ENCODE measurements at regions not wholly inside any gene's neighbourhood (a gene's known extent, or its start where the extent isn't known, plus 50 kb on each side); places are given as distances from the start of the nearest gene placed in this dataset.

DNA sequence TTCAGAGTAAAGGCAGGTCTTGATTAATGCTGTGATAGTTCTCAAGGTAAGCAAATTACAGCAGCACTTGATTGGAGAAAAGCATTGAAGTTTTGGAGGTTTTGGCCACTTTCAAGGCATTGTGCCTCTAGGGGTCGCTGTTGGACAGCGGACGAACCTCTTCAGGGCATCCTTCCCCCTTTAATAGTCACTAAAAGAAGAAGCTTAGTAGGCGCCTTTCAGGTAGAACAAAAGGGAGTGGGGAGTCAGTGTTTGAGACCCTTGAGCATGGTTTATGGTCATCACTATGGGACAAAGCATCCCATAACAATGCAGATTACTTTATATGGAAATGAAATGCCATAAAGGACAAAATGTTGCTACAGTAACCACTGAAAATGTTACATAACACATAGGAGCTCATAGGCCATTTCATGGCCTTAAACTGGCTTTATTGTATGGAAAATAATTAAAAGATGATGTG is 199.5 kb upstream of the DCN start:
- DNase-seq, result peak; percentile 86
- Mint-ChIP-seq H3K9me3 (no peaks in the 10 kb centered on the region), H3K27ac (no peak overlapping the region), H3K4me1 (ENCODE audit: low read depth) (peaks cover 8% of the 10 kb centered on the region), H3K36me3 (ENCODE audit: low read depth) (no peaks in the 10 kb centered on the region), H3K27me3 (no peaks in the 10 kb centered on the region), H3K4me3 (peak overlapping the region; percentile 66)

DNA sequence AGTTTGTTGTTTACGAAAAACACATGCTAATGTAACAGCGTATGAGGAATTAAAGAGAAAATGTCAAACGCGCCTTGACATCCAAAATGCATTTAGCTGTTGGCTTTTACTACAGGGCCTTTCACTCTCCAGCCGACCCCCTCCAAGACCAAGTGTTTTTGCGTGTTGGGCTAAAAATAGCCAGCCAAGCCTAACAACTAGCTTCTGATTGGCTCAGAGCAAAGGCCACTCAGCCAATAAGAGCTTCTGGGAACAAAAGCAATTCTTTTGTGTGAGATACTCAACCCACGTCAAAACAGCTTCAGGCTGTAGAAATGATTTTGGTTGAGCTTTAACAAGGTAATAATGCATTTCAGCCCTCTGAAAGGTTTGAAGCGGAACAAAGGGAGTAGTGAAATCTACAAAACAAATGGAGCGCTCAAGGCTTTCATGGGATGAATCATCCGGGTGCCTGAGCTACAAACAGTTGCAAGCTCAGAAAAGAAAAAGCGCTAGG is 198.7 kb upstream of the DCN start:
- DNase-seq, result no peak
- no peaks in the 10 kb centered on the region for H3K9me3 Mint-ChIP-seq
- no peak overlapping the region for H3K27ac Mint-ChIP-seq

DNA sequence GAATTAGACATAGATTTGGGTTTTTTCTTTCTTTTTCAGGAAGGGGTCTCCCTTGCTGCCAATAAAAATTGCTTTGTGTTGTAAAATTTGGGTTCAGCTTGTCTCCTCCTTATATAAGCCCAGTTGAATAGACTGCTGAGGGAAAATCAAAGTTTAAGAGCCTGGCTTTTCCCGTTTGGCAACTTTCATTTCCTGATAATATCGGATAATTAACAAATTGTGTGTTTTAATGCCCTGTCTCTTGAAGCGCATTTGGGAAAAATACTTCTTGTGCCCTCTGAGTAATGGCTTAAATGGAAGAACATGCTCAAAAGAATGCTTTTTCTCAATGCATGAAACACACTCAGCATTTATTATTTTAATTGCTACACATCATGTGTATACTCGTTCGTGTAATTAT is 198.0 kb upstream of the DCN start:
- Mint-ChIP-seq H3K27ac (no peak overlapping the region), H3K4me3 (no peak overlapping the region), H3K36me3 (ENCODE audit: low read depth) (no peaks in the 10 kb centered on the region), H3K27me3 (no peaks in the 10 kb centered on the region), H3K9me3 (no peaks in the 10 kb centered on the region), H3K4me1 (ENCODE audit: low read depth) (peaks cover 8% of the 10 kb centered on the region)
- DNase-seq, result no peak

More for the DNA sequence above, 198.7 kb upstream of the DCN start:
- Mint-ChIP-seq H3K27me3 (no peaks in the 10 kb centered on the region), H3K4me3 (peak overlapping the region; percentile 66), H3K4me1 (ENCODE audit: low read depth) (peaks cover 8% of the 10 kb centered on the region), H3K36me3 (ENCODE audit: low read depth) (no peaks in the 10 kb centered on the region)

DNA sequence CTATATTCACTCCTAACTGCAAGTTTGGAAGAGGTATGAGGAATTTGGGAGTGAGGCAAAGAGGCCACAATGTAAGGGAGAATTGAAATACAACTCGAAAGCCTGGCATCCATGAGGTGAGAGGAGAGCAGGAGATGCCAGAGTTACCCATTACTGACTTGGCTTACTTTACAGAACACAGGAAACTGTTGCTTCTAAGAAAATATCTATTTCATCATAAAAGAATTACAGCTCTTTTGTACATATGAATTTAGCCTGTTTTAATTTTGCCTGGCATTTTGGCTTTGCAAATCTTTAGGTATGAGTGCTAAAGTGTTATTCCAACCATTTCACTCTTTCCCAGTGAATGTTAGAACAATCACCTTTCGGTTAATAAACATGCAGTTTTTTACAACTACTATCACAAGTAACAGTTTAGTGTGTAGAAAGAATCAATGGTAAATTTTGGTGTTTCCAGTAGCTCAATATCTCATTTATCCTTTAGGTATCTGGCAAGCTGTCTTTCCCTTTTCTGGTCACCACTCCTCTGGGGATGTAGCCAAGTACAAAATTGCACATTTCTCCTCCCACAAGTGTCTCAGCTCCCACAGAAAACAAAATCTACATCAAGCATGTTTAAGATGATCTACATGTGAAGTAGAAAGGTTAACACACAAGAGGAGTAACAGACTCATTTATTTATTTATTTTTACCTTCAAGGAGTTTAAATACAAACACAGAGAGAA is 196.6 kb upstream of the DCN start:
- Mint-ChIP-seq H3K9me3 (no peaks in the 10 kb centered on the region), H3K27me3 (no peaks in the 10 kb centered on the region), H3K36me3 (ENCODE audit: low read depth) (no peaks in the 10 kb centered on the region), H3K4me1 (ENCODE audit: low read depth) (peaks cover 8% of the 10 kb centered on the region), H3K27ac (no peak overlapping the region), H3K4me3 (no peak overlapping the region)
- no peak for DNase-seq

DNA sequence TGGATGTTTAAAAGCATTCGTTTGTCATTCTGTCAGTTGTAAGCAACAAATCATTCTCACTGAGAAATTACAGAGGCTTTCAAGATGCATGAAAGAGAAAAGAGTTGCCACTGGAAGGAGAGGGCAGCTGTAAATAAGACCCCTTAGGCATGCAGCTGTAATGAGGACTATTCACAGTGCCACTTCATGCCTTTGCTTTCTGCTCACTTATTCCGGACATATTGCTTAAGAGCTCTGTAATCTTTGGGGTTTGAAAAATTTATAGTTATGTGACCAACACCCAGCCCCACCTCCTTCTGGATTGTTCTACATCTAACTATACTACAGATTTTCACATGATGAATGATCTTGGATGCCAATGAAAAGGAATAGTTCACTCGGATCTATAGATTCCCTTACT is 194.8 kb upstream of the DCN start:
- no peaks in the 10 kb centered on the region for H3K36me3 Mint-ChIP-seq (ENCODE audit: low read depth)
- no peaks in the 10 kb centered on the region for H3K27me3 Mint-ChIP-seq
- no peak for DNase-seq
- H3K4me1 Mint-ChIP-seq (ENCODE audit: low read depth), result peaks cover 8% of the 10 kb centered on the region
- no peaks in the 10 kb centered on the region for H3K9me3 Mint-ChIP-seq
- no peak overlapping the region for H3K27ac Mint-ChIP-seq
- no peak overlapping the region for H3K4me3 Mint-ChIP-seq

DNA sequence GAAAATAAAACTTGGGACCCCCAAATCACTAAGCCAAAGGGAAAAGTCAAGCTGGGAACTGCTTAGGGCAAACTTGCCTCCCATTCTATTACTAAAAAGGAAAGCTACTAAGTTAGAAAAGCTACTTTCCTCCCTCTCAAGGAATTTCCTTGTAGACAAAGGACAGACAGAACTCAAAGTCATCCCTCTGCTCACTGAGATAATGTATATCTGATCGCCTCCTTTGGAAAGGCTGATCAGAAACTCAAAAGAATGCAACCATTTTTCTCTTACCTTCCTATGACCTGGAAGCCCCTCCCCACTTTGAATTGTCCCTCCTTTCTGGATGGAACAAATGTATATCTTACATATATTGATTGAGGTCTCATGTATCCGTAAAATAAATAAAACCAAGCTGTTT is 190.5 kb upstream of the DCN start:
- H3K4me3 Mint-ChIP-seq, result no peak overlapping the region
- no peak for DNase-seq
- H3K36me3 Mint-ChIP-seq (ENCODE audit: low read depth), result no peaks in the 10 kb centered on the region
- no peaks in the 10 kb centered on the region for H3K9me3 Mint-ChIP-seq
- H3K4me1 Mint-ChIP-seq (ENCODE audit: low read depth), result no peaks in the 10 kb centered on the region
- no peaks in the 10 kb centered on the region for H3K27me3 Mint-ChIP-seq
- no peak overlapping the region for H3K27ac Mint-ChIP-seq

DNA sequence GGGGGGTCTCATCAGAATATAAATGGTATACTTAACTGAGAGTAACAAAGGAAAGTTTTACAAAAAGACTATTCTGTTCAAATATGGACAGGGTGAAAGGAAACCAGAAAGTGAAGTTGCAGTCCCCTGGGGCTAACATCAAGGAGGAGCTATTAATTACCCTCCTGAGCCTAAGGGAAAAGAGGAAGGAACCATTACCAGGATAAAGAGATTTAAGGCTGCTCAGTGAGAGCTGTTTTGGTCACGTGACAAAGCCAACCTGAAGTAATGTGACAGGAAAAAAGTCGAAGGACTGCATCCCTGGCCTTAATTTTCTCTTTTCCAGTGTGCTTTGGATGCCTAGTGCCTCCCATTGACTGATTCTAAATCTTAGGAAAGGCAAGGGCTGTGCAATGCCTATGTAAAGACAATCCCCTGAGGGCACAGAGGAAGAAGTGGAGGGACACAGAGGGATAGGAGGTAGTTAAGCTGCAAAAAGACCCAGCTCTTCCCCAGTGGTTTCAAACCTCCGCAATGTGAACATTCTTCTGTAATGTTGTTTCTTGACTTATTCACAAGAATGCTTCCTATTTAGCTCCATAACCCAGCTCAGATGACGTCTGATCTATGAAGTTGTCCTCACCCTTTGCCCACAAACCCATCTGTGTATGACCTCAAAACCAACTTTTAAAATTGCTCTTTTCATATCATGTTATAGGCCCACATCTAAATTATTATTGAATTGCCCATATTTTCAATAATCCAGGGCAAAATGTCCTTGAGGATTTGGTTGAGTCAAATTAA is 187.7 kb upstream of the DCN start:
- H3K4me1 Mint-ChIP-seq (ENCODE audit: low read depth), result no peaks in the 10 kb centered on the region
- no peaks in the 10 kb centered on the region for H3K36me3 Mint-ChIP-seq (ENCODE audit: low read depth)
- no peak overlapping the region for H3K4me3 Mint-ChIP-seq
- DNase-seq, result no peak
- no peak overlapping the region for H3K27ac Mint-ChIP-seq
- H3K9me3 Mint-ChIP-seq, result no peaks in the 10 kb centered on the region
- H3K27me3 Mint-ChIP-seq, result no peaks in the 10 kb centered on the region

DNA sequence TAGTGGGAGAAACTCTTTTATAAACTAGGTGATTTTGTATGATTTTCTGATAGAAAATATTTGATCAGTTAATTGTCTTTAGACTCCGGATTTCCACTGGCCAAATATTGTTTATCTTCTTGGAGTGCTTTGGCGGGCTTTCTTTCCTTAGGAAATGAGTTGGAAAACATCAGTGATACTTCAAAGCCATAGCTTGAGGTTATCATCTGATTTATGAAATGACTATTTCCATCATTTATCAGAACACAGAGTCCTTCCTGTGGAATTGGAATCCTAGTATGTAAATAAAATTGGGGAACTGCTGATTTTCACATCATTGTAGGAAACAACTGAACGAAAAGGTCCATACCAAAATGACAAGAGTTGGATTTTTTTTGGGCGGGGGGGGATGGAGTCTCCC is 186.0 kb upstream of the DCN start:
- H3K4me3 Mint-ChIP-seq, result no peak overlapping the region
- no peaks in the 10 kb centered on the region for H3K36me3 Mint-ChIP-seq (ENCODE audit: low read depth)
- no peak for DNase-seq
- no peaks in the 10 kb centered on the region for H3K4me1 Mint-ChIP-seq (ENCODE audit: low read depth)
- H3K27ac Mint-ChIP-seq, result no peak overlapping the region
- no peaks in the 10 kb centered on the region for H3K9me3 Mint-ChIP-seq
- no peaks in the 10 kb centered on the region for H3K27me3 Mint-ChIP-seq

DNA sequence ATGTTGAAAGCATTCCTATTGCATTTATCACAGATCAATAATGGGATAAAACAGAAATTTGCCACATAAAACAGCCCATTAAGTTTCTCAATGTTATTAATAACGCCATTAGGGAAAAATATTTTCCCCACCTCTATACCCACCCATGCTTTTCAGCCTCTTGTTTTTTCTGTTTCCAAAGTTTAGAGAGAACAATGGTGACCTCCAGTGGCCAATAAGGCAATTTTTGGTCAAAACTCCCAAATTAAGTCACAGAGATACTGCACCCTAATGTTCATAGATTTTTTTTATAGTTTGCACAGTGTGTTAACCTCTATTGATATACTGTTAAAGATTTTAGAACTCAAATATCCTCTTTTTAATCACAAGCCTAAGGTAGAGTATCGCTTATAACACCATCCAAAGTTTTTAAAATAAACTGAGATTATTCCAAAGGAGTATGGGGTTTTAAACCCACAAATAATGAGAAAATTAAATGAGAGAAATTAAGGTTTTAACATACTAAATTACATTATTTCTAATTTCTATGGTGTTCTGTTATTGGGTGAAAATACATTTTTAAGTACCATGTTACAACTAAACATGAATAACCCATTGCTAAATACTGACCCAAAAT is 184.7 kb upstream of the DCN start:
- Mint-ChIP-seq H3K4me3 (no peak overlapping the region), H3K9me3 (no peaks in the 10 kb centered on the region), H3K36me3 (ENCODE audit: low read depth) (no peaks in the 10 kb centered on the region), H3K4me1 (ENCODE audit: low read depth) (no peaks in the 10 kb centered on the region), H3K27ac (no peak overlapping the region), H3K27me3 (no peaks in the 10 kb centered on the region)
- no peak for DNase-seq

DNA sequence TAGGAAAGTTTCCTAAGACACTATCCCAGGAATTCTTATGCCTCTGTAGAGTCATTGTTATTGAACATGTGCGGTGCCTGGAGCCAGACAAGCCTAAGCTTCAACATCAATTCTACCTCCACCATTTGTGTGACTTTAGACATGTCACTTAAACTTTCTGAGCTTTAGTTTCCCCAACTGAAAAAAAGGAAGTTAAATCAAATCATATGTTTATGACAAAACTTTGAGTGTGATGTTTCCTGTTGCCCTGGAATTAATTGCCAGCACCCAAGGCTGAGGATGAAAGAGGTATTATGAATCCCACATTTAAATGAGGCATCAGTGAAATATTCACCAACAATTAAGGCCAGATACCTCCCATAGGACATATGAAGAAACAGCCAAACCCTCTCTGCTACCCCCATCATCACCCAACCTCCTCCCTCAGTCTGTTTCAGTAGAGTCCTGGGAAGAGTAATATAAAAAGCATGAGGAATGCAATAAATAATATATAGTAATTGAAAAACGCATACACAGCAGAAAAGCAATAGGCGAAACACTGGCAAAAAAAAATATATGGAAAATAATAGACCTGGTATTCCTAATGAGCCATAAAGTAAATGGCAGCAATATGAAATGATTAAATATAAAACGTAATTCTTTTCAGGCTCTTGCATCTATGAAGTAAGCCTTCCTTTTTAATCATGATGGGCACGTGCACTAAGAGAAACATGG is 182.0 kb upstream of the DCN start:
- no peak for DNase-seq
- Mint-ChIP-seq H3K36me3 (ENCODE audit: low read depth) (no peaks in the 10 kb centered on the region), H3K4me3 (no peak overlapping the region), H3K9me3 (no peaks in the 10 kb centered on the region), H3K4me1 (ENCODE audit: low read depth) (peaks cover 3% of the 10 kb centered on the region), H3K27me3 (no peaks in the 10 kb centered on the region), H3K27ac (no peak overlapping the region)

DNA sequence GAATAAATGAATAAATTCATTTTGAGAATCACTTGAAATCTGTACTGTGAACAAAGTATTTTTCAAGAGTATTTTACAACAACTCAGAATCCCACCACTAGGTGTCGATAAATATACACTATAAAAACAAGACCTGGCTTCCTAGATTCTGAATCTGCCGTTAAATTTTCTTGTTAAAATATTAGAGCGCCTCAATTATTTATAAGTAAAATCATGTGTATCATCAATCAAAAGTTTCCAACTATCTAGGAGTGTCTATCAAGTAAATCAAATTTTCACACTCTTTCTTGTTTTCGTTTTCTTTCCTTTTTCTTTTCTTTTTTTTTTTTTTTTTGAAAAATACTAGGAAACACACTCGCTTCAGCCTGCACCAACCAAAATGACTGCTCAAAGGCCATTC is 179.2 kb upstream of the DCN start:
- DNase-seq, result no peak
- Mint-ChIP-seq H3K27ac (no peak overlapping the region), H3K4me3 (no peak overlapping the region), H3K27me3 (no peaks in the 10 kb centered on the region), H3K9me3 (no peaks in the 10 kb centered on the region), H3K4me1 (ENCODE audit: low read depth) (peaks cover 3% of the 10 kb centered on the region), H3K36me3 (ENCODE audit: low read depth) (no peaks in the 10 kb centered on the region)

DNA sequence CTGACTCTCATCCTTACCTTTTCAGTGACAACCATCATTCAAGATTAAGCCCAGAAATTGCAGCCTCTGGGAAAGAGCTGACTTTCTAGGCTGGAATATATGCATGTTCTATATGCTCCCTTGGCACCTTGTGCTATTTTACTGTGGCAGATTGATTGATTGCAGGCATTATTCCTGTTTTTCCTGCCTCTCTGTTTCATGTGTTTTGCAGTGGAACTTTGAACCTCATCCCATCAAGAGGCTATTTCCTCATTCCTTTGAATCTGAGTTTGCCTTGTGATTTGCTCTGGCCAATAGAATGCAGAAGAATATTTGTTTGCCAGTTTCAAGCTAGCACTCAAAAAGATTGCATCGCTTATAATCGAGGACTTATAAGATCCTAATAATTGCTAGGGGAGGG is 174.8 kb upstream of the DCN start:
- Mint-ChIP-seq H3K4me3 (no peak overlapping the region), H3K27me3 (peaks cover 11% of the 10 kb centered on the region), H3K36me3 (ENCODE audit: low read depth) (no peaks in the 10 kb centered on the region), H3K27ac (no peak overlapping the region), H3K9me3 (no peaks in the 10 kb centered on the region), H3K4me1 (ENCODE audit: low read depth) (peaks cover 3% of the 10 kb centered on the region)
- DNase-seq, result no peak

DNA sequence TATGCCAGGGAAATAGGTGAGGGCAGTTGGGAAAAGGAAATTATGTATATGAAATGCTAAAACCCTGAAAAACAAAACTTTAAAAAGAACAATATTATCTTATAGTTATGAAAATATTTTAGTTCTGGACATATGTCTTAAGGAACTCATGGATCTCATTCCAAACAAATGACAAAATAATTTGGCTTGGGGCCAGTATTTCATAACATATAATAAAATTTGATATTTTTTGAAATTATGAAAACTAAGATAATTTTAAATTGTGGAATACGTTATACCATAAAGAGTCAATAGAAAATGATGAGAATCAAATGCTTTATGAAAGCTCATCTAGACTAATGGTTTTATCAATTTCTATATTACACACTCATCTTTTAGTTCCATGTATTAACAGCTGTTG is 173.8 kb upstream of the DCN start:
- H3K9me3 Mint-ChIP-seq, result no peaks in the 10 kb centered on the region
- H3K27ac Mint-ChIP-seq, result no peak overlapping the region
- H3K4me3 Mint-ChIP-seq, result no peak overlapping the region
- H3K4me1 Mint-ChIP-seq (ENCODE audit: low read depth), result no peaks in the 10 kb centered on the region
- H3K36me3 Mint-ChIP-seq (ENCODE audit: low read depth), result no peaks in the 10 kb centered on the region
- peaks cover 15% of the 10 kb centered on the region for H3K27me3 Mint-ChIP-seq
- no peak for DNase-seq

DNA sequence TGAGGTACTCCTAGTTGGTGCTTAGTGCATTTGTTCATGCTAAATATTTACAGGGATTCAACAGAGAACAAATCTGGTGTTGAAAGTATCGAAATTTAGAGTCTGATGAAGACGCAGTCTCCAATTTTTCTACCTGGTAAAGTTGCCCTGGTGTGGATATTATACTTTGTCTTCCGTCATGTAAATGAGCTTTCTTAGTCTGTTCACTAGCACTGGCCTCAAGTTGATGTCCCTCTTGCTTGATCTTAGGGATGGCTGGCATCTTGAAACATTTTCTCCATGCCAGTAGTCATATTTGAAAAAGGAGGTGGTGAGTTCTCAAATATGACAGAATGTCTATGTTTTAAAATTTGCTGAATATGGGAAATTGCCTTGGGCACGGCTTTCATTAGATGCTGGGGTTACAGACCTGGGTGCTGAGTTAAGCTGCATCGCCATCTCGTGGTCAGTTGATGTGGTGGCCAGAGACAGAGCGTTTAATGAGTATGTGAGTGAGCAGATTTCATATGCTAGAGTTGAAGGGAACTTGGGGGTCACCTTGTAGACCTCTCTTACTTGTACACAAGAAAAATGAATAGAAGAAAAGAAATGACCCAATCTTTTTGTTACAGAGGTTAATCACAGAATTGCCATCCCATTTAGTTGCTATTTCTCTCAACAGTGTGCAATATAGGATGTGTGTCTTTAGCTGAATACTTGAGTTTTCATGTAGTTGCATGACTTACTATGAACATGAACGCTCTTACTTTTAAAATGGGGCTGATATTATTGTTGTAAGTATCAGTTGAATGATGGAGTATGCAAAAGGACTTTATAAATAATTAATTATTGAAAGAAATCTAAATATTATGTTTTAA is 172.8 kb upstream of the DCN start:
- Mint-ChIP-seq H3K4me1 (ENCODE audit: low read depth) (no peaks in the 10 kb centered on the region), H3K27ac (no peak overlapping the region), H3K4me3 (no peak overlapping the region), H3K36me3 (ENCODE audit: low read depth) (no peaks in the 10 kb centered on the region), H3K9me3 (no peaks in the 10 kb centered on the region), H3K27me3 (peaks cover 15% of the 10 kb centered on the region)
- DNase-seq, result peak; percentile 41

Data from activated T-cell treated with anti-CD3 and anti-CD28 coated beads, Interleukin-2, amount 50 U/mL, for 24 hours (primary cell).